ENCODE measurements at regions not wholly inside any gene's neighbourhood (a gene's known extent, or its start where the extent isn't known, plus 50 kb on each side); places are given as distances from the start of the nearest gene placed in this dataset.

DNA sequence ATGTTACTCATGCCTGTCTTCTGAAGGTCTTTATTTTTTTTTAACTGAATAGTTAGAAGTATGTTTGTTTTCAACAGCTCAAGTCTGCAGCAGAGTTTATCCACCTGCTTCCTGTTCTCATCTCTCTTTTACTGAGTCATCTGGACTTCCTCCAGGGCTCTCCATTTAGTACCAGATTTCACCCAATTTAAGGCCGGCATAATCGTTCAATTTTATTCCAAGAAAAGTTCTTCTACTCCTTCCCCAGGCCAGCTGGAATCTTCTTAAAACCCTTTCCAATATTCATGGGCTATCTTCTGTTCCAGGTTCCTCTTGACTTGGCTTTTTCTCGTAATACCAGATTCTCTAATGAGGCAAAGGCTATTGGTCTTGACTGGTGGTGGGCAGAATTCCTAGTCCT lies 79.0 kb upstream of the LAMA2 start:
- no peak for TF ChIP-seq EGR1 (IDR thresholded peaks at IDR 0.05; ENCODE audit: low read depth in 2 of 2)
- TF ChIP-seq RXRA (IDR thresholded peaks at IDR 0.05): no peak
- TF ChIP-seq, protein P1, sequence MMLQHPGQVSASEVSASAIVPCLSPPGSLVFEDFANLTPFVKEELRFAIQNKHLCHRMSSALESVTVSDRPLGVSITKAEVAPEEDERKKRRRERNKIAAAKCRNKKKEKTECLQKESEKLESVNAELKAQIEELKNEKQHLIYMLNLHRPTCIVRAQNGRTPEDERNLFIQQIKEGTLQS (IDR thresholded peaks at IDR 0.05): no peak
- no peak for TF ChIP-seq ZBTB33 (IDR thresholded peaks at IDR 0.05)
- TF ChIP-seq RAD21 (IDR thresholded peaks at IDR 0.05): no peak
- TF ChIP-seq YY1 (IDR thresholded peaks at IDR 0.05): no peak
- no peak for TF ChIP-seq SP1 (IDR thresholded peaks at IDR 0.05)
- no peak for TF ChIP-seq GABPA (IDR thresholded peaks at IDR 0.05 in 1 of 2, conservative IDR thresholded peaks at IDR 0.05 in 1 of 2)
- no peak for TF ChIP-seq MAX (IDR thresholded peaks at IDR 0.05)
- no peak for TF ChIP-seq JUND (IDR thresholded peaks at IDR 0.05)
- TF ChIP-seq NR2F2 (IDR thresholded peaks at IDR 0.05): no peak
- TF ChIP-seq HNF4A (conservative IDR thresholded peaks at IDR 0.05): no peak
- TF ChIP-seq HNF4G (IDR thresholded peaks at IDR 0.05): no peak
- TF ChIP-seq, protein P2, sequence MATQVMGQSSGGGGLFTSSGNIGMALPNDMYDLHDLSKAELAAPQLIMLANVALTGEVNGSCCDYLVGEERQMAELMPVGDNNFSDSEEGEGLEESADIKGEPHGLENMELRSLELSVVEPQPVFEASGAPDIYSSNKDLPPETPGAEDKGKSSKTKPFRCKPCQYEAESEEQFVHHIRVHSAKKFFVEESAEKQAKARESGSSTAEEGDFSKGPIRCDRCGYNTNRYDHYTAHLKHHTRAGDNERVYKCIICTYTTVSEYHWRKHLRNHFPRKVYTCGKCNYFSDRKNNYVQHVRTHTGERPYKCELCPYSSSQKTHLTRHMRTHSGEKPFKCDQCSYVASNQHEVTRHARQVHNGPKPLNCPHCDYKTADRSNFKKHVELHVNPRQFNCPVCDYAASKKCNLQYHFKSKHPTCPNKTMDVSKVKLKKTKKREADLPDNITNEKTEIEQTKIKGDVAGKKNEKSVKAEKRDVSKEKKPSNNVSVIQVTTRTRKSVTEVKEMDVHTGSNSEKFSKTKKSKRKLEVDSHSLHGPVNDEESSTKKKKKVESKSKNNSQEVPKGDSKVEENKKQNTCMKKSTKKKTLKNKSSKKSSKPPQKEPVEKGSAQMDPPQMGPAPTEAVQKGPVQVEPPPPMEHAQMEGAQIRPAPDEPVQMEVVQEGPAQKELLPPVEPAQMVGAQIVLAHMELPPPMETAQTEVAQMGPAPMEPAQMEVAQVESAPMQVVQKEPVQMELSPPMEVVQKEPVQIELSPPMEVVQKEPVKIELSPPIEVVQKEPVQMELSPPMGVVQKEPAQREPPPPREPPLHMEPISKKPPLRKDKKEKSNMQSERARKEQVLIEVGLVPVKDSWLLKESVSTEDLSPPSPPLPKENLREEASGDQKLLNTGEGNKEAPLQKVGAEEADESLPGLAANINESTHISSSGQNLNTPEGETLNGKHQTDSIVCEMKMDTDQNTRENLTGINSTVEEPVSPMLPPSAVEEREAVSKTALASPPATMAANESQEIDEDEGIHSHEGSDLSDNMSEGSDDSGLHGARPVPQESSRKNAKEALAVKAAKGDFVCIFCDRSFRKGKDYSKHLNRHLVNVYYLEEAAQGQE (IDR thresholded peaks at IDR 0.05): no peak
- TF ChIP-seq TAF1 (conservative IDR thresholded peaks at IDR 0.05): no peak
- DNase-seq (ENCODE audit: low spot score): no peak
- Histone ChIP-seq H3K36me3 (ENCODE audit: control insufficient read depth in 4 of 4, insufficient read depth in 3 of 4, low read depth in 1 of 4, low read length in 3 of 4) (no peaks in the 10 kb centered on the region), H3K27ac (ENCODE audit: low read depth in 1 of 2, low read length in 2 of 2) (no peak overlapping the region), H3K4me3 (ENCODE audit: low read depth in 1 of 3, low read length in 3 of 3) (no peak overlapping the region), H3K9ac (ENCODE audit: low read depth in 1 of 2, low read length in 2 of 2) (no peak overlapping the region), H3K4me1 (ENCODE audit: control insufficient read depth in 4 of 4, insufficient read depth in 4 of 4, low read length in 3 of 4) (no peaks in the 10 kb centered on the region), H3K9me3 (ENCODE audit: control insufficient read depth in 4 of 4, low read length in 3 of 4) (no peaks in the 10 kb centered on the region), H3K27me3 (ENCODE audit: control insufficient read depth in 4 of 4, insufficient read depth in 4 of 4, low read length in 3 of 4) (no peaks in the 10 kb centered on the region)
- WGBS: 69% methylated on average over 3 of the region's 3 CpGs

- H3K9ac ChIP-seq (ENCODE audit: low read depth in 1 of 2, low read length in 2 of 2): no peak overlapping the region
- no peak for DNase-seq (ENCODE audit: low spot score)
- no peak overlapping the region for H3K4me3 ChIP-seq (ENCODE audit: low read depth in 1 of 3, low read length in 3 of 3)
- no peak for TF ChIP-seq RAD21 (IDR thresholded peaks at IDR 0.05)
- no peak for TF ChIP-seq MAX (IDR thresholded peaks at IDR 0.05)
- no peak for TF ChIP-seq ZBTB33 (IDR thresholded peaks at IDR 0.05)
- TF ChIP-seq YY1 (IDR thresholded peaks at IDR 0.05): no peak
- no peak for TF ChIP-seq FOXA2 (IDR thresholded peaks at IDR 0.05)
- TF ChIP-seq FOXA1 (IDR thresholded peaks at IDR 0.05): no peak
- TF ChIP-seq, protein P2 (IDR thresholded peaks at IDR 0.05): no peak
- no peak for TF ChIP-seq EGR1 (IDR thresholded peaks at IDR 0.05; ENCODE audit: low read depth in 2 of 2)
- no peak for TF ChIP-seq HNF4G (IDR thresholded peaks at IDR 0.05)
- TF ChIP-seq, protein P3, sequence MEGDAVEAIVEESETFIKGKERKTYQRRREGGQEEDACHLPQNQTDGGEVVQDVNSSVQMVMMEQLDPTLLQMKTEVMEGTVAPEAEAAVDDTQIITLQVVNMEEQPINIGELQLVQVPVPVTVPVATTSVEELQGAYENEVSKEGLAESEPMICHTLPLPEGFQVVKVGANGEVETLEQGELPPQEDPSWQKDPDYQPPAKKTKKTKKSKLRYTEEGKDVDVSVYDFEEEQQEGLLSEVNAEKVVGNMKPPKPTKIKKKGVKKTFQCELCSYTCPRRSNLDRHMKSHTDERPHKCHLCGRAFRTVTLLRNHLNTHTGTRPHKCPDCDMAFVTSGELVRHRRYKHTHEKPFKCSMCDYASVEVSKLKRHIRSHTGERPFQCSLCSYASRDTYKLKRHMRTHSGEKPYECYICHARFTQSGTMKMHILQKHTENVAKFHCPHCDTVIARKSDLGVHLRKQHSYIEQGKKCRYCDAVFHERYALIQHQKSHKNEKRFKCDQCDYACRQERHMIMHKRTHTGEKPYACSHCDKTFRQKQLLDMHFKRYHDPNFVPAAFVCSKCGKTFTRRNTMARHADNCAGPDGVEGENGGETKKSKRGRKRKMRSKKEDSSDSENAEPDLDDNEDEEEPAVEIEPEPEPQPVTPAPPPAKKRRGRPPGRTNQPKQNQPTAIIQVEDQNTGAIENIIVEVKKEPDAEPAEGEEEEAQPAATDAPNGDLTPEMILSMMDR (IDR thresholded peaks at IDR 0.05; ENCODE audit: low read depth, low read length, missing input control): no peak
- TF ChIP-seq JUND (IDR thresholded peaks at IDR 0.05): no peak
- H3K27ac ChIP-seq (ENCODE audit: low read depth in 1 of 2, low read length in 2 of 2): no peak overlapping the region
- H3K4me1 ChIP-seq (ENCODE audit: control insufficient read depth in 4 of 4, insufficient read depth in 4 of 4, low read length in 3 of 4): no peaks in the 10 kb centered on the region
- H3K36me3 ChIP-seq (ENCODE audit: control insufficient read depth in 4 of 4, insufficient read depth in 3 of 4, low read depth in 1 of 4, low read length in 3 of 4): no peaks in the 10 kb centered on the region
- no peaks in the 10 kb centered on the region for H3K9me3 ChIP-seq (ENCODE audit: control insufficient read depth in 4 of 4, low read length in 3 of 4)
- H3K27me3 ChIP-seq (ENCODE audit: control insufficient read depth in 4 of 4, insufficient read depth in 4 of 4, low read length in 3 of 4): no peaks in the 10 kb centered on the region
Measured at GRCh38 chr6:128801621-128802020, 81.3 kb upstream of the LAMA2 start.

Measured in liver (tissue), 8 donors.